ENCODE measurements at regions not wholly inside any gene's neighbourhood (a gene's known extent, or its start where the extent isn't known, plus 50 kb on each side); places are given as distances from the start of the nearest gene placed in this dataset.

DNA sequence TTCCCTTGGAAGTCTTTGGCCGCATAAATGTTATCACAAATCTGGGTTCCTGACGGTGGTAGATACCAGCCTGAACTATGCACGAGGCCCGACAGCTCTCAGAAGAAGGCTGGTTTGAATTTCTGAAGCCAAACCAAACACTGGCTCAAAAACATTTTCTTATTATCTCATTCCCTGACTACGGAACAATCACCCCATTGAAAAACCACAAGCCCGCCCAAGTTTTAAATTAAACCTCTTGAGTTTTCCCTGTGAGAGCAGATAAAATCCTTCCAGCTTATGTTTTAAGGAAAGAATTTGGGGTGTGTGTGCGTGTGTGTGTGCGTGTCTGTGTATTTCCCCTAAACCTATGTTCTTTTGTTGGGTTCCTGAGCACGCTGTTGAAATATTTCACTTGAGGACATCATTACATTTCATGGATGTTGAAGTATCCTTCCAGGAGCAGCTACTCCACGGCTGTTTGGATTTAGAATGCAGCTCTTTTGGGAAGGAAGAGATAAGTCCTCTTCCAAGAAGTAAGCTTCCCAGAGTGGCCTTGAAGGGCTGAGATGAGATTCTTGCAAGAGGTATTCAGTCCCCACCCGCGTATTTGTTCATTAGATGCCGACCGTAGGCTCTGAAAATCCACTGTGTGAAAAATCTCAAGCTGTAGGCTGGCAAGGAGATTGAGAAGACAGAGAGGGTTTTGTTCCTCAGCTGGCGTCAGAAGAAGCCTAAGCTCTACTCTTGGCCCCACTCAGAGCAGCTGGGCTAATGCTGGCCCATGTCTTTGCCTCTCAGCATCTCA, 131.0 kb upstream of the NCOR2 start:
- TF ChIP-seq, protein P1, sequence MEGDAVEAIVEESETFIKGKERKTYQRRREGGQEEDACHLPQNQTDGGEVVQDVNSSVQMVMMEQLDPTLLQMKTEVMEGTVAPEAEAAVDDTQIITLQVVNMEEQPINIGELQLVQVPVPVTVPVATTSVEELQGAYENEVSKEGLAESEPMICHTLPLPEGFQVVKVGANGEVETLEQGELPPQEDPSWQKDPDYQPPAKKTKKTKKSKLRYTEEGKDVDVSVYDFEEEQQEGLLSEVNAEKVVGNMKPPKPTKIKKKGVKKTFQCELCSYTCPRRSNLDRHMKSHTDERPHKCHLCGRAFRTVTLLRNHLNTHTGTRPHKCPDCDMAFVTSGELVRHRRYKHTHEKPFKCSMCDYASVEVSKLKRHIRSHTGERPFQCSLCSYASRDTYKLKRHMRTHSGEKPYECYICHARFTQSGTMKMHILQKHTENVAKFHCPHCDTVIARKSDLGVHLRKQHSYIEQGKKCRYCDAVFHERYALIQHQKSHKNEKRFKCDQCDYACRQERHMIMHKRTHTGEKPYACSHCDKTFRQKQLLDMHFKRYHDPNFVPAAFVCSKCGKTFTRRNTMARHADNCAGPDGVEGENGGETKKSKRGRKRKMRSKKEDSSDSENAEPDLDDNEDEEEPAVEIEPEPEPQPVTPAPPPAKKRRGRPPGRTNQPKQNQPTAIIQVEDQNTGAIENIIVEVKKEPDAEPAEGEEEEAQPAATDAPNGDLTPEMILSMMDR (IDR thresholded peaks at IDR 0.05; ENCODE audit: poor library complexity), result no peak
- no peak for TF ChIP-seq EZH2 (IDR thresholded peaks at IDR 0.05; ENCODE audit: borderline replicate concordance)

Data from hepatocyte (in vitro differentiated cells).